ENCODE measurements at regions not wholly inside any gene's neighbourhood (a gene's known extent, or its start where the extent isn't known, plus 50 kb on each side); places are given as distances from the start of the nearest gene placed in this dataset.

DNA sequence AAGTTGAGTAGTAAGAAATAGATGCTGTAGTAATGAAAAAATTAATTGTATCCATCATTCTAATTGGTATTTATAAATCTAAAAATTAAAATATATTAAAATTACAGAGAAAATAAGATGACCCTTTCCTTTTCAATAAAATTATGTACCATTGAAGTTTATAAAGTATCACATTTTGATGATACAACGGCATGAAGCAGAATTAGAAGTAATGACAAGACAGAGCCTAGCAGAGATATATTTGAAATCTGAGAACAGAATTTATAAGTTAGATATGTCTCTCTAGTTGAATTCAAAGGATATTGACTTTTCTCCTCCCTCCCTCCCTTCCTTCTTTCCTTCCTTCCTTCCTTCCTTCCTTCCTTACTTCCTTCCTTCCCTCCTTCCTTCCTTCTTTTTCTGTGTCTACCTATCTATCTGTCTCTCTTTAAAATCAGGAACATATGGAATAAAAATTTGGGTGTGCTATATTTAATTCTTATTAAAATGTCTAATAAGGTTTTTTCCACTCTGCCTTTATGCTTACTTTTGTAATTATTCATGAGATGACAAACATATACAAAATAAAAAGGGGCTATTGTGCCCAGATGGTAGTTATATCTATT is 258.5 kb upstream of the CD180 start:
- TF ChIP-seq, protein P1, sequence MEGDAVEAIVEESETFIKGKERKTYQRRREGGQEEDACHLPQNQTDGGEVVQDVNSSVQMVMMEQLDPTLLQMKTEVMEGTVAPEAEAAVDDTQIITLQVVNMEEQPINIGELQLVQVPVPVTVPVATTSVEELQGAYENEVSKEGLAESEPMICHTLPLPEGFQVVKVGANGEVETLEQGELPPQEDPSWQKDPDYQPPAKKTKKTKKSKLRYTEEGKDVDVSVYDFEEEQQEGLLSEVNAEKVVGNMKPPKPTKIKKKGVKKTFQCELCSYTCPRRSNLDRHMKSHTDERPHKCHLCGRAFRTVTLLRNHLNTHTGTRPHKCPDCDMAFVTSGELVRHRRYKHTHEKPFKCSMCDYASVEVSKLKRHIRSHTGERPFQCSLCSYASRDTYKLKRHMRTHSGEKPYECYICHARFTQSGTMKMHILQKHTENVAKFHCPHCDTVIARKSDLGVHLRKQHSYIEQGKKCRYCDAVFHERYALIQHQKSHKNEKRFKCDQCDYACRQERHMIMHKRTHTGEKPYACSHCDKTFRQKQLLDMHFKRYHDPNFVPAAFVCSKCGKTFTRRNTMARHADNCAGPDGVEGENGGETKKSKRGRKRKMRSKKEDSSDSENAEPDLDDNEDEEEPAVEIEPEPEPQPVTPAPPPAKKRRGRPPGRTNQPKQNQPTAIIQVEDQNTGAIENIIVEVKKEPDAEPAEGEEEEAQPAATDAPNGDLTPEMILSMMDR (IDR thresholded peaks at IDR 0.05; ENCODE audit: borderline replicate concordance, extremely low read depth, insufficient read depth): no peak
- Histone ChIP-seq H3K9ac (ENCODE audit: low read length in 3 of 3) (no peak overlapping the region), H3K4me1 (ENCODE audit: control insufficient read depth in 2 of 3, insufficient read depth in 2 of 3, low read depth in 1 of 3, low read length in 3 of 3) (no peaks in the 10 kb centered on the region), H3K36me3 (ENCODE audit: control insufficient read depth in 2 of 3, insufficient read depth in 3 of 3, low read length in 3 of 3) (no peaks in the 10 kb centered on the region), H3K27me3 (ENCODE audit: control insufficient read depth, insufficient read depth, low read length) (no peaks in the 10 kb centered on the region), H3K4me3 (ENCODE audit: low read length in 3 of 3) (no peak overlapping the region), H3K27ac (ENCODE audit: low read depth in 2 of 2, low read length in 2 of 2) (no peak overlapping the region), H3K9me3 (ENCODE audit: control insufficient read depth in 2 of 3, insufficient read depth in 1 of 3, low read length in 3 of 3) (no peaks in the 10 kb centered on the region)
- no peak for DNase-seq
- intact Hi-C loops (cut with DNase I): no loop called here
- FAIRE-seq: no peak

DNA sequence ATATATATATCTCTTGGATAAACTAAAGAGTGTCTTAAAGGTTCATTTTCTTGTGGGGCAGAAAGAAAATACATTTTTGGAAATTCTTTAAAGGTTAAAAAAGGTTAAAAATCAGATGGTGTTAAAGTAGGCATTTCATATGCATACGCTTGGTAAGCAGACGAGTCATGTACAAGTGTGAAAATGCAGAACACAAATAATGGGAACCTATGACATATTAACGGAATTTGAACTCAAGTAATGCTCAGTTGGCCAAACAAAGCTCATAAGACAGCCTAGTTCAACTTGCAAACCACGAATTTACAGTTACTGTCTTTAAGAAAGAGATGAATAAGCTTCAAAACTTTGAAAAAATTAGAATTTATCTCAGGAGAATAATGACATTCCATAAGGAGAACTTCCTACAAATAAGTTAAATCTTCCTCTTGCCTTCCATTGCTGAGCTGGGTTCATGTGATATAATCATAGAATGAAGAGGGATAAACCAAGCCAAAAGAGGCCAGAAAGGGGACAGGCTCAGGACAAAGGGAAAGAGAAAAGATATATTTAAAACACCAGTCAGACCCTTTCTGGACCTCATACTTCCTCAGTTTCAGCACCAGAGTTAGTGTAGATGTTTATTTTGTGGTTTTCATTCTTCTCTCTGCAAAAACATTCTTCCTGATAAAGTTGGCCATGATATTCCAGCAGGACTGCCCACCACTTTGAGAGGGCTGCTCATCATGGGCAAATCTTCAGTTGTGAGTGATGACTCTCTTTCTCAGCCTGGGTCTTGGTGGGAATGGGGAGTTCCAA is 256.7 kb upstream of the CD180 start:
- FAIRE-seq (no peak), DNase-seq (no peak)
- Histone ChIP-seq H3K27me3 (ENCODE audit: control insufficient read depth, insufficient read depth, low read length) (no peaks in the 10 kb centered on the region), H3K9ac (ENCODE audit: low read length in 3 of 3) (no peak overlapping the region), H3K4me1 (ENCODE audit: control insufficient read depth in 2 of 3, insufficient read depth in 2 of 3, low read depth in 1 of 3, low read length in 3 of 3) (no peaks in the 10 kb centered on the region), H3K36me3 (ENCODE audit: control insufficient read depth in 2 of 3, insufficient read depth in 3 of 3, low read length in 3 of 3) (no peaks in the 10 kb centered on the region), H3K9me3 (ENCODE audit: control insufficient read depth in 2 of 3, insufficient read depth in 1 of 3, low read length in 3 of 3) (no peaks in the 10 kb centered on the region), H3K27ac (ENCODE audit: low read depth in 2 of 2, low read length in 2 of 2) (no peak overlapping the region), H3K4me3 (ENCODE audit: low read length in 3 of 3) (no peak overlapping the region)
- TF ChIP-seq, protein P1 (IDR thresholded peaks at IDR 0.05; ENCODE audit: borderline replicate concordance, extremely low read depth, insufficient read depth): no peak
- intact Hi-C loops (cut with DNase I): no loop called here

DNA sequence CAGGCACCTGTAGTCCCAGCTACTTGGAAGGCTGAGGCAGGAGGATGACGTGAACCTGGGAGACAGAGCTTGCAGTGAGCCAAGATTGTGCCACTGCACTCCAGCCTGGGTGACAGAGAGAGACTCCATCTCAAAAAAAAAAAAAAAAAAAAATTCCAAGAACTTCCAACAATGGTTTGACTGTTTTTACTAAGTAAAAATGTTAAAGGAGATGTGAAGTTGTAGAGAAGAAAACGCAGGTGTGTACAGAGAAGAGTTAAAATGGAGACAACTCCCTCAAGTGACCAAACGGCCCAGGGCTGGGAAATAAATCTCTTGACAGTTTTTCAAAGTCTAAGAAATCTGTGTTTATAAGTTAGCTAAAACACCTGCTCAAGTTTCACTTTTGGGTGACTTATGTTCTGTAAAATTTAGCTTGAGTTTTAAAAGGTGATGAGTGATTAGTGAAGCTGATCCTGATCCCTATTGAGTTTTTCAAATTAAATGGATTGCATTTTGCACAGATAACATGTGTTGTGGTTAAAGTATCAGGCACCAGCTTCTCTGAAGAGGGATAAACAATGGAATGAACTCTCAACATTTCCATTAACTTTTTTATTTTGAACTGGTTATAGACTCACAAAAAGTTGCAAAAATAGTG is 255.2 kb upstream of the CD180 start:
- H3K36me3 ChIP-seq (ENCODE audit: control insufficient read depth in 2 of 3, insufficient read depth in 3 of 3, low read length in 3 of 3): no peaks in the 10 kb centered on the region
- no peak overlapping the region for H3K27ac ChIP-seq (ENCODE audit: low read depth in 2 of 2, low read length in 2 of 2)
- H3K9ac ChIP-seq (ENCODE audit: low read length in 3 of 3): no peak overlapping the region
- H3K27me3 ChIP-seq (ENCODE audit: control insufficient read depth, insufficient read depth, low read length): no peaks in the 10 kb centered on the region
- TF ChIP-seq, protein P1 (IDR thresholded peaks at IDR 0.05; ENCODE audit: borderline replicate concordance, extremely low read depth, insufficient read depth): no peak
- no peaks in the 10 kb centered on the region for H3K9me3 ChIP-seq (ENCODE audit: control insufficient read depth in 2 of 3, insufficient read depth in 1 of 3, low read length in 3 of 3)
- no peaks in the 10 kb centered on the region for H3K4me1 ChIP-seq (ENCODE audit: control insufficient read depth in 2 of 3, insufficient read depth in 2 of 3, low read depth in 1 of 3, low read length in 3 of 3)
- intact Hi-C loops (cut with DNase I): no loop called here
- FAIRE-seq: no peak
- peak in 2 of 5 donors; percentile 25 to 34 for DNase-seq
- no peak overlapping the region for H3K4me3 ChIP-seq (ENCODE audit: low read length in 3 of 3)

Measured in kidney (tissue), 13 donors.